HEK293 (cell line): ENCODE measurements at regions not wholly inside any gene's neighbourhood (a gene's known extent, or its start where the extent isn't known, plus 50 kb on each side); places are given as distances from the start of the nearest gene placed in this dataset.

Experiments used
- ZBTB1 ChIP-seq: fragments of 450-650 bp; formaldehyde crosslinking; IDR thresholded peaks from 2 replicates; pipeline ENCODE4 v1.5.1; 2016; ENCODE audit warnings: missing biosample characterization, missing genetic modification characterization
- ZFP37 ChIP-seq: fragments of 450-650 bp; formaldehyde crosslinking; IDR thresholded peaks from 2 replicates; pipeline ENCODE4 v1.5.1; 2016; ENCODE audit warnings: missing biosample characterization, missing genetic modification characterization
- ZNF266 ChIP-seq: fragments of 450-650 bp; formaldehyde crosslinking; IDR thresholded peaks from 2 replicates; pipeline ENCODE4 v1.5.1; 2016; ENCODE audit warnings: missing biosample characterization, missing genetic modification characterization, low read depth
- ZNF571 ChIP-seq: fragments of 450-650 bp; formaldehyde crosslinking; IDR thresholded peaks from 2 replicates; pipeline ENCODE4 v1.5.0; 2017; ENCODE audit warnings: missing biosample characterization, missing genetic modification characterization
- TF ChIP-seq, protein P1 (sequence below): fragments of 450-650 bp; formaldehyde crosslinking; IDR thresholded peaks from 2 replicates; pipeline ENCODE4 v1.5.1; 2016; ENCODE audit warnings: missing biosample characterization, missing genetic modification characterization

DNA sequence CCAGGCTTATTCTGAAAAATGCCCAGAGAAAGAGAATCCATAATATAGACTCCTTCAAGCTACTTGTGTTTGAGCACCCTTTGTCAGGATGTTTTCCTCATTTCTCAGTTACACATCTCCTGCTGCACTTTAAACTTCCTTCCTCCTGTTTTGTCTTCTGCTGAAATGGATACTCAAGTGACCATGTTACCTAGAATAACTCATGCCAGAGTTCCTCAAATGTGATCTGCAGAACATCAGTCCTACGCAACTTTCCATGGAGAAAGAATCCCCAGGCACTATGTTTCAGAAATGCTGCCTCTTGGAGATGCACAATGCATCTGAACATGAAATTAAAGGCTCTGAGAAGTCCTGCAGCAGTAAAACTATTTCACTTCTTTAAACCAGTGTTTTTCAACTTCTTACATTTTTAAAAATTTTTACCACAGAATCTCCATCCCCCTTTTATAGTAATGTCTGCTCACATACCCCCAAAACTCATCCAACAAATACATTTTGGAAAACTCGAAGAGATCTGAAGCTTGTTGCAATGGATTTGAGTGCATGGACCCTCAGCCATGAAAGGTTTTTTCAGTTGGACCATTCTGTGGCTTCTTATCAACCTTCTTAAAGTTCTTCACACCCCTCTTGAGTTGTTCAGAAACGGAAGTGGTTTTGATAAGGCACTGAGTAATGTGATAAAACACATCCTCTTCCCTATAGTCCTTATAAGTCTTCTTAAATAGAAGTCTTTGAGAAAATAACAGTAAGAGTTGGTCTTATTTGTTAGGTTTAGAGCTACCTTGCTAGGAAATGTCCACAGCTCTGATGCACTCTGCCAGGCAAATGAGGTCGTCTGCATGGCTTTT is 84.5 kb upstream of the KCNA1 start:
- TF ChIP-seq, protein P1, sequence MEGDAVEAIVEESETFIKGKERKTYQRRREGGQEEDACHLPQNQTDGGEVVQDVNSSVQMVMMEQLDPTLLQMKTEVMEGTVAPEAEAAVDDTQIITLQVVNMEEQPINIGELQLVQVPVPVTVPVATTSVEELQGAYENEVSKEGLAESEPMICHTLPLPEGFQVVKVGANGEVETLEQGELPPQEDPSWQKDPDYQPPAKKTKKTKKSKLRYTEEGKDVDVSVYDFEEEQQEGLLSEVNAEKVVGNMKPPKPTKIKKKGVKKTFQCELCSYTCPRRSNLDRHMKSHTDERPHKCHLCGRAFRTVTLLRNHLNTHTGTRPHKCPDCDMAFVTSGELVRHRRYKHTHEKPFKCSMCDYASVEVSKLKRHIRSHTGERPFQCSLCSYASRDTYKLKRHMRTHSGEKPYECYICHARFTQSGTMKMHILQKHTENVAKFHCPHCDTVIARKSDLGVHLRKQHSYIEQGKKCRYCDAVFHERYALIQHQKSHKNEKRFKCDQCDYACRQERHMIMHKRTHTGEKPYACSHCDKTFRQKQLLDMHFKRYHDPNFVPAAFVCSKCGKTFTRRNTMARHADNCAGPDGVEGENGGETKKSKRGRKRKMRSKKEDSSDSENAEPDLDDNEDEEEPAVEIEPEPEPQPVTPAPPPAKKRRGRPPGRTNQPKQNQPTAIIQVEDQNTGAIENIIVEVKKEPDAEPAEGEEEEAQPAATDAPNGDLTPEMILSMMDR (tag by site-specific recombination) = no peak
- TF ChIP-seq ZFP37 (tag by site-specific recombination) = no peak
- TF ChIP-seq ZNF571 (tag by site-specific recombination) = no peak
- TF ChIP-seq ZBTB1 = no peak
- TF ChIP-seq ZNF266 (tag by site-specific recombination) = no peak
